CD14-positive monocyte (primary cell): ENCODE measurements at regions not wholly inside any gene's neighbourhood (a gene's known extent, or its start where the extent isn't known, plus 50 kb on each side); places are given as distances from the start of the nearest gene placed in this dataset.

Source experiments
- DNase-seq, 3 donors: peaks; one replicate each; pipeline ENCODE4 v3.0.0-alpha.2; 2011 to 2022
- H2AFZ ChIP-seq: 2 replicates; pipeline ENCODE4 v1.6.0; 2012; ENCODE audit warnings: mild to moderate bottlenecking, low read depth, low read length, inconsistent platforms; ENCODE audit not compliant: insufficient read depth, poor library complexity, severe bottlenecking
- H3K27ac ChIP-seq, 2 donors: 1 replicate in 1 of 2; 2 replicates in 1 of 2; pipeline ENCODE4 v1.5.1; 2012 to 2013; ENCODE audit warnings: low read length in 2 of 2, control low read depth in 1 of 2, inconsistent platforms in 1 of 2, low read depth in 1 of 2, mild to moderate bottlenecking in 1 of 2
- H3K27me3 ChIP-seq, 2 donors: one replicate each; pipeline versions ENCODE4 v1.6.0 to v1.6.1; 2011 to 2013; ENCODE audit warnings: low read length in 2 of 2; ENCODE audit not compliant: control insufficient read depth in 2 of 2, insufficient read depth in 2 of 2
- H3K36me3 ChIP-seq, 2 donors: replicated peaks in 1 of 2; 1 replicate in 1 of 2; 2 replicates in 1 of 2; pipeline versions ENCODE4 v1.5.1 to v1.6.1; 2012 to 2013; ENCODE audit warnings: low read length in 2 of 2, control low read depth in 1 of 2, inconsistent platforms in 1 of 2, mild to moderate bottlenecking in 1 of 2; ENCODE audit not compliant: insufficient read depth in 2 of 2, control insufficient read depth in 1 of 2
- H3K4me1 ChIP-seq, 2 donors: 1 replicate in 1 of 2; 2 replicates in 1 of 2; pipeline versions ENCODE4 v1.5.1 to v1.6.1; 2012 to 2013; ENCODE audit warnings: low read length in 2 of 2, control low read depth in 1 of 2, inconsistent platforms in 1 of 2, mild to moderate bottlenecking in 1 of 2, moderate library complexity in 1 of 2; ENCODE audit not compliant: insufficient read depth in 2 of 2, control insufficient read depth in 1 of 2
- H3K4me2 ChIP-seq: replicated peaks from 2 replicates; pipeline ENCODE3; 2012; ENCODE audit warnings: low read length, moderate library complexity, mild to moderate bottlenecking; ENCODE audit not compliant: poor library complexity, severe bottlenecking; ENCODE audit errors: extremely low read depth
- H3K4me3 ChIP-seq, 3 experiments: fragments of 200-600 bp in 1 of 3; sonication (generic) in 1 of 3; replicated peaks in 1 of 3; 1 replicate in 2 of 3; 2 replicates in 1 of 3; pipeline ENCODE4 v1.5.1; 2011 to 2013; ENCODE audit warnings: low read length in 3 of 3, mild to moderate bottlenecking in 3 of 3, control low read depth in 2 of 3, low read depth in 2 of 3, inconsistent platforms in 1 of 3, moderate library complexity in 1 of 3
- H3K79me2 ChIP-seq: 2 replicates; pipeline ENCODE4 v1.6.0; 2012; ENCODE audit warnings: mild to moderate bottlenecking, control low read depth, inconsistent platforms, low read length, moderate library complexity; ENCODE audit not compliant: insufficient read depth
- H3K9ac ChIP-seq: 2 replicates; pipeline ENCODE4 v1.6.0; 2017; ENCODE audit warnings: low read length, mild to moderate bottlenecking; ENCODE audit not compliant: insufficient read depth, poor library complexity, severe bottlenecking
- H3K9me3 ChIP-seq, 2 donors: replicated peaks in 1 of 2; 1 replicate in 1 of 2; 2 replicates in 1 of 2; pipeline versions ENCODE4 v1.5.1 to v1.6.1; 2012 to 2013; ENCODE audit warnings: low read length in 2 of 2, control low read depth in 1 of 2; ENCODE audit not compliant: control insufficient read depth in 1 of 2, insufficient read depth in 1 of 2
- H4K20me1 ChIP-seq: 2 replicates; pipeline ENCODE4 v1.6.0; 2012; ENCODE audit warnings: mild to moderate bottlenecking, low read length, control low read depth, moderate library complexity; ENCODE audit not compliant: insufficient read depth
- H3K27ac Mint-ChIP-seq, 7 donors: one replicate each; pipeline ENCODE4 v1.8.0; 2020; ENCODE audit warnings: mild to moderate bottlenecking in 7 of 7, mixed read lengths in 7 of 7, moderate library complexity in 6 of 7, inconsistent platforms in 2 of 7
- H3K27me3 Mint-ChIP-seq, 3 donors: one replicate each; pipeline ENCODE4 v1.8.0; 2021 to 2022; ENCODE audit warnings: low read depth in 3 of 3, mild to moderate bottlenecking in 3 of 3, mixed read lengths in 3 of 3, moderate library complexity in 3 of 3, inconsistent platforms in 1 of 3
- H3K36me3 Mint-ChIP-seq, 2 donors: one replicate each; pipeline ENCODE4 v1.8.0; 2020; ENCODE audit warnings: mixed read lengths in 2 of 2, inconsistent platforms in 1 of 2, mild to moderate bottlenecking in 1 of 2
- H3K4me1 Mint-ChIP-seq: one replicate; pipeline ENCODE4 v1.8.0; 2020; ENCODE audit warnings: mild to moderate bottlenecking, mixed read lengths
- H3K4me3 Mint-ChIP-seq, 2 donors: one replicate each; pipeline ENCODE4 v1.8.0; 2020; ENCODE audit warnings: mild to moderate bottlenecking in 2 of 2, mixed read lengths in 2 of 2, moderate library complexity in 1 of 2
- H3K9me3 Mint-ChIP-seq, 7 donors: one replicate each; pipeline ENCODE4 v1.8.0; 2020 to 2022; ENCODE audit warnings: mixed read lengths in 7 of 7, mild to moderate bottlenecking in 6 of 7, moderate library complexity in 6 of 7, inconsistent platforms in 2 of 7
- CTCF ChIP-seq: fragments of 200-600 bp; IDR thresholded peaks from one replicate; pipeline ENCODE4 v1.8.0; 2022; ENCODE audit warnings: antibody characterized with exemption, mild to moderate bottlenecking
- WGBS: methylation state at CpG from one replicate; pipeline ENCODE4 v1.1.5; 2013; ENCODE audit warnings: missing lambda C conversion rate; ENCODE audit not compliant: insufficient coverage; 5-methylcytosine and 5-hydroxymethylcytosine counted together
- intact Hi-C, 2 donors: fragments of 100-400 bp; cut with micrococcal nuclease; formaldehyde crosslinking; loops; one replicate each; pipeline versions ENCODE4 v1.15.0 to v1.15.1; 2023

DNA sequence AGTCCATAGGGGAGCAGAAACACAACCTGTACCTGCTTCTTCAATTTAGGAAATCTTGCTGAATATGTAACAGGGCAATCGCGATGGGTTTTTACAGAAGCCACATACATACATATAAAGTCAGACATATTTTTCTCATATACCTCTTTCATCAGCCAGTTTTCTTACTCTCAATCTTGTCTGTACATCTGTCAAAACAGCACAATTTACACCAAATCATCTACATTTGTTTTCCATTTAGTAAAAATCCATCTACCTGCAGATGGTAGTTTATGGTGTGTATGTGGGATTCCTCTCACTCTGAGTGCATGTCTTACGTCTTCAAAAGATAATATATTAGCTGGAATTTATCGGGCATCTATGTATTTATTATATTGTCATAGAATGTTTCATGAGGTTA is 208.7 kb downstream of the ZPLD1 start:
- H3K4me2 ChIP-seq, result no peak overlapping the region
- no peaks in the 10 kb centered on the region for H3K9me3 ChIP-seq
- 100% methylated on average over 2 of the region's 4 CpGs for WGBS
- Mint-ChIP-seq H3K36me3 (no peaks in the 10 kb centered on the region), H3K4me3 (no peak overlapping the region), H3K27me3 (peaks cover 0 to 2% (median 0%) of the 10 kb centered on the region in 3 donors), H3K9me3 (no peaks in the 10 kb centered on the region), H3K27ac (no peak overlapping the region), H3K4me1 (no peaks in the 10 kb centered on the region)
- intact Hi-C loops, result no loop called here
- TF ChIP-seq CTCF, result no peak
- no peak overlapping the region for H3K4me3 ChIP-seq
- DNase-seq, result no peak
- H3K9ac ChIP-seq, result no peak overlapping the region
- H4K20me1 ChIP-seq, result no peaks in the 10 kb centered on the region
- H3K36me3 ChIP-seq, result no peaks in the 10 kb centered on the region
- H3K79me2 ChIP-seq, result no peaks in the 10 kb centered on the region
- no peak overlapping the region for H2AFZ ChIP-seq
- no peaks in the 10 kb centered on the region for H3K27me3 ChIP-seq
- H3K4me1 ChIP-seq, result no peaks in the 10 kb centered on the region
- no peak overlapping the region for H3K27ac ChIP-seq

- no peaks in the 10 kb centered on the region for H3K36me3 ChIP-seq
- H3K9me3 ChIP-seq, result no peaks in the 10 kb centered on the region
- no peaks in the 10 kb centered on the region for H3K4me1 Mint-ChIP-seq
- H2AFZ ChIP-seq, result no peak overlapping the region
- no CpG with 5 or more reads among the region's 2 CpGs for WGBS
- H3K4me1 ChIP-seq, result no peaks in the 10 kb centered on the region
- H3K27me3 ChIP-seq, result no peaks in the 10 kb centered on the region
- no peaks in the 10 kb centered on the region for H3K9me3 Mint-ChIP-seq
- no peak for TF ChIP-seq CTCF
- no peak overlapping the region for H3K4me3 Mint-ChIP-seq
- H3K27ac Mint-ChIP-seq, result no peak overlapping the region
- H3K79me2 ChIP-seq, result no peaks in the 10 kb centered on the region
- intact Hi-C loops, result no loop called here
- H3K27ac ChIP-seq, result no peak overlapping the region
- DNase-seq, result no peak
- no peaks in the 10 kb centered on the region for H4K20me1 ChIP-seq
- H3K4me2 ChIP-seq, result no peak overlapping the region
- H3K27me3 Mint-ChIP-seq, result peaks cover 0 to 2% (median 0%) of the 10 kb centered on the region in 3 donors
- H3K36me3 Mint-ChIP-seq, result no peaks in the 10 kb centered on the region
- no peak overlapping the region for H3K9ac ChIP-seq
- H3K4me3 ChIP-seq, result no peak overlapping the region
These were observed 211.7 kb downstream of the ZPLD1 start for GRCh38 chr3:102646557-102646956.
